Activated CD4-positive, alpha-beta T cell treated with anti-CD3 and anti-CD28 coated beads for 36 hours (primary cell): ENCODE measurements at regions not wholly inside any gene's neighbourhood (a gene's known extent, or its start where the extent isn't known, plus 50 kb on each side); places are given as distances from the start of the nearest gene placed in this dataset.
"Not testable (repeated sequence)": the region's sequence is repeated elsewhere in the genome, so short reads cannot be mapped to it uniquely, and the experiment has no call there.

ENCODE experiments used
- ATAC-seq: fragments of 200-7000 bp; cut with Tn5 transposase; one replicate; pipeline ENCODE4 v1.10.0; 2021; ENCODE audit warnings: mild to moderate bottlenecking, moderate library complexity
- CTCF ChIA-PET: fragments of 350-600 bp; sonication (Branson Sonifier 250); formaldehyde crosslinking; loops from one replicate; lab custom pipeline; 2021; ENCODE audit warnings: antibody characterized with exemption; lab: Charles Lee
- POLR2A ChIA-PET: fragments of 350-600 bp; sonication (Branson Sonifier 250); formaldehyde crosslinking; loops from one replicate; lab custom pipeline; 2021; ENCODE audit warnings: antibody characterized with exemption, inconsistent platforms; lab: Charles Lee
- DNase-seq: peaks from one replicate; pipeline ENCODE4 v3.0.0-alpha.2; 2020
- H3K27ac Mint-ChIP-seq: one replicate; pipeline ENCODE4 v1.8.0; 2021; ENCODE audit warnings: mixed read lengths
- H3K27me3 Mint-ChIP-seq: one replicate; pipeline ENCODE4 v1.8.0; 2021; ENCODE audit warnings: mixed read lengths
- H3K36me3 Mint-ChIP-seq: one replicate; pipeline ENCODE4 v1.8.0; 2021; ENCODE audit warnings: low read depth, mixed read lengths
- H3K4me1 Mint-ChIP-seq: one replicate; pipeline ENCODE4 v1.8.0; 2021; ENCODE audit warnings: mixed read lengths
- H3K4me3 Mint-ChIP-seq: one replicate; pipeline ENCODE4 v1.8.0; 2021; ENCODE audit warnings: mild to moderate bottlenecking, moderate library complexity, mixed read lengths
- H3K9me3 Mint-ChIP-seq: one replicate; pipeline ENCODE4 v1.8.0; 2021; ENCODE audit warnings: low read depth, mixed read lengths
- intact Hi-C, 2 experiments: fragments of 100-400 bp; cut with DNase I in 1 of 2; cut with micrococcal nuclease in 1 of 2; formaldehyde crosslinking; loops; one replicate each; pipeline versions ENCODE4 v1.14.2 to v1.15.1; 2022 to 2024; cut with DNase I, micrococcal nuclease

DNA sequence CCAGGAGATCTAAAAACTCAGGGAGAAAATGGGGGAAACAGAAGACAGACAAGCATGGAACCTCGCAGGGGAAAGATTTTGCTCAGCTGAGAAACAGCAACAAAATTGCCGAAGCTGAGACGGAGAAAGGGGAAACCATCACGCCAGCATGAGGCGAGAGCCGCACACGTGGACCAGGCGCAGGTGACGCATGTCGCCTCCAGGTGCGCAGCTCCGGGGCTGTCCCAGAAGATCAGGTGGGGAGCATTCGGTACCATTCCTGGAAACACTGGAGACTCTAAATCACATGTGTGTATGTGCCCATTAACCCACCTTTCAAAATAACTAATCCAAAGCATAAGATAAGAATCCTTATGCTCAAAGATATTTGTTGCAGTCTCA, 121.7 kb downstream of the BRD1 start:
- intact Hi-C loops, result no loop called here
- Mint-ChIP-seq H3K27me3 (peaks cover 28% of the 10 kb centered on the region), H3K27ac (no peak overlapping the region), H3K9me3 (peaks cover 14% of the 10 kb centered on the region), H3K36me3 (peaks cover 5% of the 10 kb centered on the region), H3K4me3 (no peak overlapping the region), H3K4me1 (peaks cover 2% of the 10 kb centered on the region)
- CTCF ChIA-PET, result interaction anchor here (2.0 kb wide), 1 partner anchor 12 kb away, joined by 5 read pairs; no protein-coding TSS in a partner anchor
- ATAC-seq, result no peak
- POLR2A ChIA-PET, result no interaction called here
- no peak for DNase-seq

DNA sequence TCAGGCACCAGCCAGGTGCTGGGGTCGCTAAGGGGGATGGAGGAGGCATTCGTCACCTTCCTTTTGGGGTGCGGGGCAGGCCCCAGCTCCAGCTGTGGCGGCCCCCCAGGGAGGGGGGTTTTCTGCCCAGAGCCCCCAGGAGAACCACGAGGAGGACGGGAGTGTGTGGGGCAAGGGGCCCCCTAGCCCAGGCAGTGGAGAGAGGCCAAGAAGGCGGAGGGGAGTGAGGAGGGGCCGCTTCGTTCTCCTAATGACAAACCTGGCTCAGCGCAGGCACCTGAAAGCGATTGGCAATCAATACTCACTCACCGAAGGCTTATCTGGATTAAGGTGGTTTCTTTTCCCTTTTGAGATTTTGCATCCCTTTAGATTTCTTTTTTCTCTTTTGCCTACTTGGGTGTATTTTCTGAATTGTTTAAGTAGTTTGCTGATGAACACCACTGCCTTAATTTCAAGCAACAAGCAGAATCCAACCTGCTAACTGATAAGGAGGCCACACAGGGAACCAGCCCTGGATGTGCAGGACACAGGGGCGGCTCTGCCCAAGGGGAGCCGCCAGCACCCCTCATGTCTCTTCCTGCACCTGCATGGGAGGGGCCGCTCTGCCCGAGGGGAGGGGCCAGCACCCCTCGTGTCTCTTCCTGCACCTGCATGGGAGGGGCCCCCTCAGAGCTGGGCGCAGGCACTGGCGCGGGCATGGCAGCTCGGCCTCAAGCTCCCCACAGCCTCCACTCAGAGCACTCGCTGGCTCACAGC, 122.3 kb downstream of the BRD1 start:
- DNase-seq, result no peak
- ATAC-seq, result no peak
- ChIA-PET POLR2A (no interaction called here), CTCF (interaction anchor here (0.7 to 2.0 kb wide), 3 partner anchors 11 to 62 kb away, joined by 4 to 5 read pairs (median 4); no protein-coding TSS in a partner anchor)
- peaks cover 2% of the 10 kb centered on the region for H3K4me1 Mint-ChIP-seq
- H3K4me3 Mint-ChIP-seq, result no peak overlapping the region
- H3K27me3 Mint-ChIP-seq, result peaks cover 25% of the 10 kb centered on the region
- peaks cover 12% of the 10 kb centered on the region for H3K9me3 Mint-ChIP-seq
- intact Hi-C loops, result no loop called here
- no peak overlapping the region for H3K27ac Mint-ChIP-seq
- H3K36me3 Mint-ChIP-seq, result peaks cover 5% of the 10 kb centered on the region

- DNase-seq (no peak), ATAC-seq (no peak)
- CTCF ChIA-PET, result interaction anchor here (0.6 to 2.0 kb wide), 5 partner anchors 10 to 292 kb away, joined by 3 to 5 read pairs (median 4); no protein-coding TSS in a partner anchor
- H3K27ac Mint-ChIP-seq, result no peak overlapping the region
- H3K4me1 Mint-ChIP-seq, result peaks cover 2% of the 10 kb centered on the region
- H3K36me3 Mint-ChIP-seq, result peaks cover 5% of the 10 kb centered on the region
- intact Hi-C loops, result no loop called here
- peaks cover 25% of the 10 kb centered on the region for H3K27me3 Mint-ChIP-seq
- peaks cover 5% of the 10 kb centered on the region for H3K9me3 Mint-ChIP-seq
- POLR2A ChIA-PET, result no interaction called here
- no peak overlapping the region for H3K4me3 Mint-ChIP-seq
Measured at GRCh38 chr22:49704345-49705215, 123.1 kb downstream of the BRD1 start.

GRCh38 chr22:49703990-49704344, 123.7 kb downstream of the BRD1 start:
- no peak overlapping the region for H3K27ac Mint-ChIP-seq
- peaks cover 25% of the 10 kb centered on the region for H3K27me3 Mint-ChIP-seq
- ATAC-seq, result no peak
- H3K36me3 Mint-ChIP-seq, result peaks cover 5% of the 10 kb centered on the region
- ChIA-PET POLR2A (interaction anchor here (0.6 kb wide), 1 partner anchor 835 kb away, joined by 3 read pairs; no protein-coding TSS in a partner anchor), CTCF (interaction anchor here (0.6 to 0.9 kb wide), 2 partner anchors 20 to 291 kb away, joined by 3 read pairs; no protein-coding TSS in a partner anchor)
- peaks cover 5% of the 10 kb centered on the region for H3K9me3 Mint-ChIP-seq
- peaks cover 2% of the 10 kb centered on the region for H3K4me1 Mint-ChIP-seq
- H3K4me3 Mint-ChIP-seq, result no peak overlapping the region
- intact Hi-C loops, result no loop called here
- DNase-seq, result no peak

GRCh38 chr22:49703505-49703904, 124.2 kb downstream of the BRD1 start:
- H3K4me1 Mint-ChIP-seq, result peaks cover 2% of the 10 kb centered on the region
- H3K27ac Mint-ChIP-seq, result no peak overlapping the region
- ChIA-PET CTCF (interaction anchor here (0.6 to 0.9 kb wide), 2 partner anchors 21 to 290 kb away, joined by 3 read pairs; no protein-coding TSS in a partner anchor), POLR2A (interaction anchor here (0.6 kb wide), 1 partner anchor 834 kb away, joined by 3 read pairs; no protein-coding TSS in a partner anchor)
- DNase-seq (no peak), ATAC-seq (no peak)
- H3K4me3 Mint-ChIP-seq, result no peak overlapping the region
- H3K27me3 Mint-ChIP-seq, result peaks cover 21% of the 10 kb centered on the region
- intact Hi-C loops, result no loop called here
- peaks cover 5% of the 10 kb centered on the region for H3K36me3 Mint-ChIP-seq
- H3K9me3 Mint-ChIP-seq, result peaks cover 5% of the 10 kb centered on the region

GRCh38 chr22:49702068-49702397, 125.6 kb downstream of the BRD1 start:
- peaks cover 17% of the 10 kb centered on the region for H3K27me3 Mint-ChIP-seq
- DNase-seq (no peak), ATAC-seq (no peak)
- H3K27ac Mint-ChIP-seq, result no peak overlapping the region
- H3K36me3 Mint-ChIP-seq, result peaks cover 5% of the 10 kb centered on the region
- peaks cover 5% of the 10 kb centered on the region for H3K9me3 Mint-ChIP-seq
- no peak overlapping the region for H3K4me3 Mint-ChIP-seq
- intact Hi-C loops, result no loop called here
- H3K4me1 Mint-ChIP-seq, result peaks cover 2% of the 10 kb centered on the region
- CTCF ChIA-PET, result interaction anchor here (0.5 to 1.5 kb wide), 5 partner anchors 11 to 254 kb away, joined by 3 to 9 read pairs (median 4); no protein-coding TSS in a partner anchor
- POLR2A ChIA-PET, result no interaction called here

DNA sequence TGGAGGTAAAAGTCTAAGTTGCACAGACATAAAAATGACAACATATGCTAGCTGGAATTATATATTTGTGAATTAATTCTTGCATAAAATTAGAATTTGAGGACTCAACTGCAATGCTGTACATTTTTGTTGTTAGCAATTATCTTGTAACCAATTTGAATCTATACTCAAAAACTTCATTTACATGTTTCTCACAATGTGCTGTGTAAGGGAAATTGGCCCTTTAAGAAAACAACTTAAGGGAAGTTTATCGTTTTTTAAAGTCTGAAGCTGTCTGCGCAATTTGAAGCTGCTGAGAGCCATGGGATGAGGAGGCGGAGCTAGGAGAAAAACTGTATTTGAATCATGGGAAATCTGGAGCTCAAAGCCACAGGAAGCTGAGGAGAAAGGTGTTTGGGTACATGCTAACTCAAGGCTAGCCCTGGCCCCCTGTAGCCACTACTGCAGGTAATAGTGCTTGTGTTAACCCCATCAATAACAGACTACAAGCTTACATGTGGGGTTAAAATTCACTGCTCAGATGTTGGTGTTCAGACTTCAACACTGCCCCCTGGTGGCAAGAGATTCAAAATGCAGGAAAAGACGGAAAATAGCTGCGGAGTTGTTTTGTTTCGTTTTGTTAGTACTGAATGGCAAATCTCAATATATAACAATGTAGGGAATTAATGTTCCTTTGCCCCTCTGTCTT, 126.1 kb downstream of the BRD1 start:
- ChIA-PET CTCF (interaction anchor here (0.5 to 1.5 kb wide), 8 partner anchors 11 to 619 kb away, joined by 3 to 9 read pairs (median 4); no protein-coding TSS in a partner anchor), POLR2A (no interaction called here)
- peaks cover 2% of the 10 kb centered on the region for H3K4me1 Mint-ChIP-seq
- H3K27me3 Mint-ChIP-seq, result peaks cover 15% of the 10 kb centered on the region
- peaks cover 5% of the 10 kb centered on the region for H3K9me3 Mint-ChIP-seq
- peaks cover 5% of the 10 kb centered on the region for H3K36me3 Mint-ChIP-seq
- DNase-seq (peak; percentile 34), ATAC-seq (no peak)
- intact Hi-C loops, result no loop called here
- H3K4me3 Mint-ChIP-seq, result no peak overlapping the region
- no peak overlapping the region for H3K27ac Mint-ChIP-seq

DNA sequence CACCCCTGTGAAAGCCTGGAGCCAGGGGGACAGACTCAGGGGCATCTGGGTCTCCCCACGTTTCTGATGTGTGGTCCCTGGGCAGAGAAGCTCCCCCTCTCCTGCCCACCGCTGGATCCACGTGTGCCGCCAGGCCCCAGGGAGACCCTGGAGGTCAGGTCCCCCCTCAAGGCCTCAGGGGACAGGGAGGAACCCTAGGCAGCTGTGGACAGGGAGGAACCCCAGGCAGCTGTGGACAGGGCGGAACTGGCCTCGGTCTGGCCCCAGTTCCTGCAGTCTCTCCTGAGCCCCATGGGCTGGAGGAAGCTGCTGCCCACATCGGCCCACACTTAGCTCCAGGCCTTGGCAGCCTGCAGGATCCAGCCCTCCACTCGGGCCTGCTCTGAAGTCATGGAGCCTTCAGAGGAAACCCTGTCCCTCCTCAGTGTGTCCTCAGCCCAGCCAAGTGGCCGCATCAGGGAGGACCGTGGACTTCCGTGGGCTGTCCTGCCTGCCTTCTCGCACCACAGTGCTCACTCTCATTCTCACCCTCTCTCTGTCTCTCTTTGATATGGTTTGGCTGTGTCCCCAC, 127.7 kb downstream of the BRD1 start:
- CTCF ChIA-PET, result no interaction called here
- no peak overlapping the region for H3K4me3 Mint-ChIP-seq
- H3K36me3 Mint-ChIP-seq, result peaks cover 6% of the 10 kb centered on the region
- DNase-seq, result no peak
- H3K9me3 Mint-ChIP-seq, result peaks cover 7% of the 10 kb centered on the region
- ATAC-seq, result no peak
- H3K27ac Mint-ChIP-seq, result no peak overlapping the region
- intact Hi-C loops, result no loop called here
- POLR2A ChIA-PET, result no interaction called here
- no peaks in the 10 kb centered on the region for H3K4me1 Mint-ChIP-seq
- peaks cover 11% of the 10 kb centered on the region for H3K27me3 Mint-ChIP-seq

GRCh38 chr22:49699476-49699875, 128.2 kb downstream of the BRD1 start:
- Mint-ChIP-seq H3K4me1 (no peaks in the 10 kb centered on the region), H3K27ac (no peak overlapping the region), H3K27me3 (peaks cover 11% of the 10 kb centered on the region), H3K4me3 (no peak overlapping the region), H3K36me3 (peaks cover 6% of the 10 kb centered on the region), H3K9me3 (peaks cover 7% of the 10 kb centered on the region)
- intact Hi-C loops, result no loop called here
- ChIA-PET CTCF (no interaction called here), POLR2A (no interaction called here)
- ATAC-seq, result no peak
- DNase-seq, result no peak

GRCh38 chr22:49698616-49699015, 129.1 kb downstream of the BRD1 start:
- ATAC-seq, H3K4me3 Mint-ChIP-seq, DNase-seq, POLR2A ChIA-PET, H3K4me1 Mint-ChIP-seq, H3K27me3 Mint-ChIP-seq, CTCF ChIA-PET, intact Hi-C loops, H3K36me3 Mint-ChIP-seq, H3K27ac Mint-ChIP-seq, H3K9me3 Mint-ChIP-seq: not testable (repeated sequence)

DNA sequence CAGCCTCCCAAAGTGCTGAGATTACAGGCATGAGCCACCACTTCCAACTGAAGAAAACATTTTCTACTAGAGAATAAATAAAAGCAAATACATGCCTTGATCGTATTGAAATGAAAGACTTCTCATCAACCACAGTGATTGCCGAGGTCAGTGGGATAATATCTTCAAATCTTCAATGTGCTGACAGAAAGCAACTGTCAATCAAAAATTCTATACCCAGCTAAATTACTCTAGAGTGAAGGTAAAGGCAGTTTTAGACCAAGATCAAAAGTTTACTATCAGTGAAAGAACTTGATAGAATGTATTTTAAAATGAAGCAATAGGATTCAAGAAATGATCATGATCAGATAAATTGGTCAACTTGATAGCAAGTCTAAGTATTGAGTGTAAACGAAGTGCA, 130.6 kb downstream of the BRD1 start:
- Mint-ChIP-seq H3K4me3 (no peak overlapping the region), H3K36me3 (peaks cover 4% of the 10 kb centered on the region), H3K4me1 (no peaks in the 10 kb centered on the region), H3K27me3 (peaks cover 5% of the 10 kb centered on the region), H3K9me3 (peaks cover 7% of the 10 kb centered on the region), H3K27ac (no peak overlapping the region)
- intact Hi-C loops, result no loop called here
- ChIA-PET CTCF (no interaction called here), POLR2A (no interaction called here)
- ATAC-seq (no peak), DNase-seq (no peak)
